Prostate gland (tissue), 2 donors: ENCODE measurements at regions not wholly inside any gene's neighbourhood (a gene's known extent, or its start where the extent isn't known, plus 50 kb on each side); places are given as distances from the start of the nearest gene placed in this dataset.

Experiments used
- POLR2A ChIP-seq: fragments of 450-650 bp; IDR thresholded peaks from one replicate; pipeline ENCODE4 v1.6.1; 2016; ENCODE audit warnings: antibody characterized with exemption, mild to moderate bottlenecking
- POLR2AphosphoS5 ChIP-seq: sonication (generic); formaldehyde crosslinking; IDR thresholded peaks from one replicate; pipeline ENCODE4 v1.6.1; 2017; ENCODE audit warnings: antibody characterized with exemption
- TF ChIP-seq, protein P1 (sequence below), 4 experiments: fragments of 200-600 bp in 2 of 4; fragments of 450-650 bp in 2 of 4; sonication (generic) in 2 of 4; IDR thresholded peaks; 1 replicate in 3 of 4; 2 replicates in 1 of 4; pipeline ENCODE4 v1.5.1; 2016 to 2019; ENCODE audit warnings: antibody characterized with exemption in 4 of 4, mild to moderate bottlenecking in 2 of 4, moderate library complexity in 2 of 4

DNA sequence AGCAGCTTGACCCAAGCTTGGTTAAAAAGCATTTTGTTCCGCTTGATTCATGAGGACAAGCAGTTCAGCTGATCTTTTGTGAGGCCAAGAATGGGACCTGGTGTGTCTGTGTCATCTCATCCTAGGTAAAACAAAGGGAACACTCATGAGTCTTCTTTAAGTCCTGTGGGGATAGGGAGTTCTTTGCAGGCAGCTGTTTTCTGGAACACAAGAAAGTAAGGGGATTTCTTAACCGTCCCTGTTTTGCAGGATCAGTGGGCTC is 134.5 kb upstream of the TMTC4 start:
- TF ChIP-seq, protein P1, sequence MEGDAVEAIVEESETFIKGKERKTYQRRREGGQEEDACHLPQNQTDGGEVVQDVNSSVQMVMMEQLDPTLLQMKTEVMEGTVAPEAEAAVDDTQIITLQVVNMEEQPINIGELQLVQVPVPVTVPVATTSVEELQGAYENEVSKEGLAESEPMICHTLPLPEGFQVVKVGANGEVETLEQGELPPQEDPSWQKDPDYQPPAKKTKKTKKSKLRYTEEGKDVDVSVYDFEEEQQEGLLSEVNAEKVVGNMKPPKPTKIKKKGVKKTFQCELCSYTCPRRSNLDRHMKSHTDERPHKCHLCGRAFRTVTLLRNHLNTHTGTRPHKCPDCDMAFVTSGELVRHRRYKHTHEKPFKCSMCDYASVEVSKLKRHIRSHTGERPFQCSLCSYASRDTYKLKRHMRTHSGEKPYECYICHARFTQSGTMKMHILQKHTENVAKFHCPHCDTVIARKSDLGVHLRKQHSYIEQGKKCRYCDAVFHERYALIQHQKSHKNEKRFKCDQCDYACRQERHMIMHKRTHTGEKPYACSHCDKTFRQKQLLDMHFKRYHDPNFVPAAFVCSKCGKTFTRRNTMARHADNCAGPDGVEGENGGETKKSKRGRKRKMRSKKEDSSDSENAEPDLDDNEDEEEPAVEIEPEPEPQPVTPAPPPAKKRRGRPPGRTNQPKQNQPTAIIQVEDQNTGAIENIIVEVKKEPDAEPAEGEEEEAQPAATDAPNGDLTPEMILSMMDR (IDR thresholded peaks at IDR 0.05) = no peak
- TF ChIP-seq POLR2A (no peak), POLR2AphosphoS5 (no peak)
